Mammary epithelial cell (primary cell): ENCODE measurements at regions not wholly inside any gene's neighbourhood (a gene's known extent, or its start where the extent isn't known, plus 50 kb on each side); places are given as distances from the start of the nearest gene placed in this dataset.

Experiments
- CTCF ChIP-seq, 2 donors: IDR thresholded peaks in 1 of 2; conservative IDR thresholded peaks in 1 of 2; 2 replicates each; pipeline ENCODE4 v1.5.1; 2011 to 2012; ENCODE audit warnings: inconsistent platforms in 2 of 2, low read length in 2 of 2, mild to moderate bottlenecking in 2 of 2, control low read depth in 1 of 2, low read depth in 1 of 2; ENCODE audit not compliant: insufficient read depth in 1 of 2; ENCODE audit errors: extremely low read depth in 1 of 2
- EZH2 ChIP-seq: IDR thresholded peaks from 2 replicates; pipeline ENCODE4 v1.6.1; 2012; ENCODE audit warnings: low read length, inconsistent platforms, borderline replicate concordance

GRCh38 chr5:119740225-119740624 is 110.9 kb downstream of the FAM170A start:
- TF ChIP-seq CTCF (conservative IDR thresholded peaks at IDR 0.05 in 1 of 2, IDR thresholded peaks at IDR 0.05 in 1 of 2; ENCODE audit: extremely low read depth in 1 of 2, insufficient read depth in 1 of 2, low read depth in 1 of 2, low read length in 2 of 2): no peak
- no peak for TF ChIP-seq EZH2
